OCI-LY7 (cell line): ENCODE measurements at regions not wholly inside any gene's neighbourhood (a gene's known extent, or its start where the extent isn't known, plus 50 kb on each side); places are given as distances from the start of the nearest gene placed in this dataset.

Experiments used
- BruUV-seq: library from RNA; stranded (reverse); fragments of 400-500 nt; replicated peaks from 2 replicates; lab custom pipeline; 2021; lab: Mats Ljungman, UMichigan
- CTCF ChIA-PET: fragments of 300-600 bp; sonication (Branson Sonifier 250); formaldehyde crosslinking; loops from one replicate; lab custom pipeline; 2022; ENCODE audit warnings: antibody characterized with exemption; ENCODE audit not compliant: unreplicated experiment; lab: Charles Lee
- POLR2A ChIA-PET: fragments of 300-600 bp; sonication (Branson Sonifier 250); formaldehyde crosslinking; loops from one replicate; lab custom pipeline; 2022; ENCODE audit warnings: antibody characterized with exemption; lab: Charles Lee
- DNase-seq: peaks from one replicate; pipeline ENCODE4 v3.0.0-alpha.2; 2015; ENCODE audit warnings: low spot score
- H2AFZ ChIP-seq: fragments of 200-600 bp; sonication (generic), shearing (Covaris generic); 2 replicates; pipeline ENCODE4 v1.6.1; 2014; ENCODE audit warnings: mild to moderate bottlenecking, antibody characterized with exemption, low read length, moderate library complexity
- H3K27ac ChIP-seq: fragments of 200-600 bp; sonication (generic); 2 replicates; pipeline ENCODE4 v1.5.1; 2014; ENCODE audit warnings: mixed run types, low read depth, mild to moderate bottlenecking, moderate library complexity, low read length, inconsistent platforms; ENCODE audit not compliant: poor library complexity, severe bottlenecking
- H3K36me3 ChIP-seq: fragments of 200-600 bp; sonication (generic); 2 replicates; pipeline ENCODE4 v1.6.1; 2014; ENCODE audit warnings: mild to moderate bottlenecking, antibody characterized with exemption, low read length, moderate library complexity, mixed read lengths; ENCODE audit not compliant: insufficient read depth
- H3K4me1 ChIP-seq: fragments of 200-600 bp; sonication (generic); 2 replicates; pipeline ENCODE4 v1.5.1; 2014; ENCODE audit warnings: mild to moderate bottlenecking, low read length; ENCODE audit not compliant: insufficient read depth, poor library complexity, severe bottlenecking
- H3K4me2 ChIP-seq: fragments of 200-600 bp; sonication (generic); 2 replicates; pipeline ENCODE4 v1.6.1; 2014; ENCODE audit warnings: mild to moderate bottlenecking, low read length
- H3K4me3 ChIP-seq: fragments of 200-600 bp; sonication (generic); 2 replicates; pipeline ENCODE4 v1.5.1; 2014; ENCODE audit warnings: mild to moderate bottlenecking, low read depth, low read length; ENCODE audit not compliant: poor library complexity, severe bottlenecking
- H3K79me2 ChIP-seq: fragments of 200-600 bp; sonication (generic); 2 replicates; pipeline ENCODE4 v1.6.1; 2016; ENCODE audit warnings: low read depth, mild to moderate bottlenecking, low read length, moderate library complexity, mixed read lengths; ENCODE audit not compliant: insufficient read depth
- H3K9me2 ChIP-seq: fragments of 200-600 bp; sonication (generic); 2 replicates; pipeline ENCODE4 v1.6.1; 2016; ENCODE audit warnings: mild to moderate bottlenecking, low read length, mixed read lengths; ENCODE audit not compliant: insufficient read depth
- H3K9me3 ChIP-seq: fragments of 200-600 bp; sonication (generic); 2 replicates; pipeline ENCODE4 v1.6.1; 2014; ENCODE audit warnings: mild to moderate bottlenecking, mixed run types, low read length, mixed read lengths
- H4K20me1 ChIP-seq: fragments of 200-600 bp; sonication (generic); 2 replicates; pipeline ENCODE4 v1.6.1; 2014; ENCODE audit warnings: mild to moderate bottlenecking, antibody characterized with exemption, low read length, moderate library complexity, mixed read lengths; ENCODE audit not compliant: insufficient read depth
- EZH2phosphoT487 ChIP-seq: fragments of 200-600 bp; sonication (generic); IDR thresholded peaks from 2 replicates; pipeline ENCODE4 v1.6.1; 2018; ENCODE audit warnings: low read depth, borderline replicate concordance, mild to moderate bottlenecking, mixed run types, antibody characterized with exemption, low read length, moderate library complexity, mixed read lengths
- intact Hi-C: fragments of 100-400 bp; cut with micrococcal nuclease; formaldehyde crosslinking; loops from one replicate; pipeline ENCODE4 v1.10.0; 2022; ENCODE audit not compliant: unreplicated experiment
- TF ChIP-seq, protein P1 (sequence below): fragments of 200-600 bp; sonication (generic); conservative IDR thresholded peaks from 2 replicates; pipeline ENCODE4 v1.5.1; 2014; ENCODE audit warnings: mild to moderate bottlenecking, antibody characterized with exemption, low read length, moderate library complexity, mixed read lengths

GRCh38 chr11:15764326-15764725 is 592.0 kb downstream of the SOX6 start:
- Histone ChIP-seq H2AFZ (no peak overlapping the region), H3K9me3 (no peaks in the 10 kb centered on the region), H3K79me2 (no peaks in the 10 kb centered on the region), H3K4me1 (no peaks in the 10 kb centered on the region), H3K27ac (no peak overlapping the region), H3K4me3 (no peak overlapping the region), H3K36me3 (no peaks in the 10 kb centered on the region), H3K9me2 (no peaks in the 10 kb centered on the region), H4K20me1 (no peaks in the 10 kb centered on the region), H3K4me2 (no peak overlapping the region)
- BruUV-seq: no TSS peak
- no peak for DNase-seq
- CTCF ChIA-PET: no interaction called here
- POLR2A ChIA-PET: interaction anchor here (0.6 kb wide), 1 partner anchor 1016 kb away, joined by 3 read pairs; no protein-coding TSS in a partner anchor
- intact Hi-C loops: no loop called here
- no peak for TF ChIP-seq EZH2phosphoT487
- TF ChIP-seq, protein P1, sequence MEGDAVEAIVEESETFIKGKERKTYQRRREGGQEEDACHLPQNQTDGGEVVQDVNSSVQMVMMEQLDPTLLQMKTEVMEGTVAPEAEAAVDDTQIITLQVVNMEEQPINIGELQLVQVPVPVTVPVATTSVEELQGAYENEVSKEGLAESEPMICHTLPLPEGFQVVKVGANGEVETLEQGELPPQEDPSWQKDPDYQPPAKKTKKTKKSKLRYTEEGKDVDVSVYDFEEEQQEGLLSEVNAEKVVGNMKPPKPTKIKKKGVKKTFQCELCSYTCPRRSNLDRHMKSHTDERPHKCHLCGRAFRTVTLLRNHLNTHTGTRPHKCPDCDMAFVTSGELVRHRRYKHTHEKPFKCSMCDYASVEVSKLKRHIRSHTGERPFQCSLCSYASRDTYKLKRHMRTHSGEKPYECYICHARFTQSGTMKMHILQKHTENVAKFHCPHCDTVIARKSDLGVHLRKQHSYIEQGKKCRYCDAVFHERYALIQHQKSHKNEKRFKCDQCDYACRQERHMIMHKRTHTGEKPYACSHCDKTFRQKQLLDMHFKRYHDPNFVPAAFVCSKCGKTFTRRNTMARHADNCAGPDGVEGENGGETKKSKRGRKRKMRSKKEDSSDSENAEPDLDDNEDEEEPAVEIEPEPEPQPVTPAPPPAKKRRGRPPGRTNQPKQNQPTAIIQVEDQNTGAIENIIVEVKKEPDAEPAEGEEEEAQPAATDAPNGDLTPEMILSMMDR: no peak

DNA sequence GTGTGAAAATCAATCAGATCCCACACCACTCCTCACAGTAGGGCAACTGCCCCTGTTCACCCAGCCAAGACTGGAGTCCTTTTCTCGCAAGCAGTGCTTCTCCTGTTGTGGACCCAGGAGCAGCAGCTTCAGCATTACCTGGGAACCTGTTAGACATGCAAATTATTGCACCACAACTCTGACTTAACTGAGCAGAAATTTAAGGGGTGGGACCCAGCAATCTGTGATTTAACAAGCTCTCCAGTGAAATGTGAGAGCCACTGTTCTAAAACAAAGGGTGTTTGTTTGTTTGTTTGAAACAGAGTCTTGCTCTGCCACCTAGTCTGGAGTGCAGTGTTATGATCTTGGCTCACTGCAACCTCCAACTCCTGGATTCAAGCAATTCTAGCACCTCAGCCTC is 591.4 kb downstream of the SOX6 start:
- Histone ChIP-seq H3K4me3 (no peak overlapping the region), H3K4me2 (no peak overlapping the region), H3K9me2 (no peaks in the 10 kb centered on the region), H3K27ac (no peak overlapping the region), H2AFZ (no peak overlapping the region), H3K79me2 (no peaks in the 10 kb centered on the region), H4K20me1 (no peaks in the 10 kb centered on the region), H3K36me3 (no peaks in the 10 kb centered on the region), H3K9me3 (no peaks in the 10 kb centered on the region), H3K4me1 (no peaks in the 10 kb centered on the region)
- TF ChIP-seq, protein P1: no peak
- no peak for TF ChIP-seq EZH2phosphoT487
- intact Hi-C loops: no loop called here
- ChIA-PET POLR2A (interaction anchor here (1.0 kb wide), 1 partner anchor 9 kb away, joined by 3 read pairs; no protein-coding TSS in a partner anchor), CTCF (no interaction called here)
- no peak for DNase-seq
- BruUV-seq: no TSS peak

DNA sequence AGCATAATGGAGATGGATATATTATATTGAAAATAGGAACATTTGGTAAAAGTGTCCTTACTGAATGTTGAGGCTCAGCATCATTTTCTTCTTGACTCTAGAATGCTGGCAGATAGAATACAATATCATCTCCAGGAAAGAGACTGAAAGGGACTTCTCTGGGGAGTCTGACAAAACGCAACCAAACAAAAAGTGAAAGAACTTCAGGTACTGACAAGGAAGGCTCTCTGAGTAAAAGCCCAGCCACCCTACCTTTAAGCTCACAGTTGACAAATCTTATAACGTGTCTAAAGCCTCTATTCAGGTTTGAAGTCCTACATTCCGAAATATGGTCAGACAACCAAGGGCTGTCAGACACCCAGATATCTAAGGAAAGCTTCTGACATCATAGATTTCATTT is 590.8 kb downstream of the SOX6 start:
- DNase-seq: no peak
- CTCF ChIA-PET: no interaction called here

More for the DNA sequence above, 590.8 kb downstream of the SOX6 start:
- Histone ChIP-seq H3K4me2 (no peak overlapping the region), H4K20me1 (no peaks in the 10 kb centered on the region), H3K4me3 (no peak overlapping the region), H3K27ac (no peak overlapping the region), H3K9me2 (no peaks in the 10 kb centered on the region), H2AFZ (no peak overlapping the region), H3K36me3 (no peaks in the 10 kb centered on the region), H3K79me2 (no peaks in the 10 kb centered on the region), H3K4me1 (no peaks in the 10 kb centered on the region), H3K9me3 (no peaks in the 10 kb centered on the region)
- POLR2A ChIA-PET: interaction anchor here (1.0 kb wide), 1 partner anchor 8 kb away, joined by 3 read pairs; no protein-coding TSS in a partner anchor
- intact Hi-C loops: no loop called here
- no peak for TF ChIP-seq EZH2phosphoT487
- TF ChIP-seq, protein P1: no peak
- BruUV-seq: no TSS peak
